Endothelial cell of umbilical vein (primary cell): ENCODE measurements at regions not wholly inside any gene's neighbourhood (a gene's known extent, or its start where the extent isn't known, plus 50 kb on each side); places are given as distances from the start of the nearest gene placed in this dataset.

Experiments used
- BruUV-seq: library from RNA; stranded (reverse); fragments of 400-500 nt; replicated peaks from 2 replicates; lab custom pipeline; 2021; lab: Mats Ljungman, UMichigan
- CTCF ChIA-PET: fragments of 300-600, 350-600 bp; sonication (Branson Sonifier 250); formaldehyde crosslinking; loops from one replicate; lab custom pipeline; 2021; ENCODE audit warnings: antibody characterized with exemption, inconsistent platforms; lab: Charles Lee
- POLR2A ChIA-PET: fragments of 300-600, 350-600 bp; sonication (Branson Sonifier 250); formaldehyde crosslinking; loops from one replicate; lab custom pipeline; 2021; ENCODE audit warnings: antibody characterized with exemption, inconsistent platforms; lab: Charles Lee
- DNase-seq: peaks from one replicate; pipeline ENCODE4 v3.0.0-alpha.2; 2011; ENCODE audit warnings: low read depth, low spot score
- FAIRE-seq: peaks from 2 replicates; lab custom pipeline; 2011; peaks lifted over from hg19 to GRCh38; lab: Jason Lieb, UNC
- H2AFZ ChIP-seq: 2 replicates; pipeline ENCODE4 v1.6.0; 2012; ENCODE audit warnings: low read depth, low read length, control low read depth, inconsistent platforms
- H3K27ac ChIP-seq: 2 replicates; pipeline ENCODE4 v1.5.1; 2011; ENCODE audit warnings: low read depth, mild to moderate bottlenecking, control low read depth, low read length, moderate library complexity; ENCODE audit not compliant: insufficient read depth
- H3K27me3 ChIP-seq, 2 experiments: 2 replicates each; pipeline versions ENCODE4 v1.6.0 to v1.6.1; 2011; ENCODE audit warnings: low read length in 2 of 2, mixed read lengths in 1 of 2; ENCODE audit not compliant: control insufficient read depth in 2 of 2, insufficient read depth in 2 of 2
- H3K36me3 ChIP-seq, 2 experiments: 2 replicates in 1 of 2; 3 replicates in 1 of 2; pipeline ENCODE4 v1.5.1; 2011; ENCODE audit warnings: low read length in 2 of 2, mild to moderate bottlenecking in 1 of 2, moderate library complexity in 1 of 2; ENCODE audit not compliant: control insufficient read depth in 2 of 2, insufficient read depth in 2 of 2; ENCODE audit errors: extremely low read depth in 1 of 2
- H3K4me1 ChIP-seq: 3 replicates; pipeline ENCODE4 v1.5.1; 2011; ENCODE audit warnings: mild to moderate bottlenecking, low read length; ENCODE audit not compliant: control insufficient read depth, insufficient read depth; ENCODE audit errors: extremely low read depth
- H3K4me2 ChIP-seq: 2 replicates; pipeline ENCODE4 v1.6.1; 2011; ENCODE audit warnings: low read length, control low read depth, mixed read lengths; ENCODE audit not compliant: insufficient read depth
- H3K4me3 ChIP-seq, 3 experiments: fragments of 200-600 bp in 1 of 3; sonication (generic), shearing (Covaris generic) in 1 of 3; replicated peaks in 1 of 3; 2 replicates each; pipeline ENCODE4 v1.5.1; 2011 to 2016; ENCODE audit warnings: control low read depth in 3 of 3, low read length in 3 of 3, mild to moderate bottlenecking in 2 of 3, inconsistent platforms in 1 of 3, low read depth in 1 of 3, moderate library complexity in 1 of 3; ENCODE audit not compliant: insufficient read depth in 1 of 3
- H3K79me2 ChIP-seq: 2 replicates; pipeline ENCODE4 v1.6.0; 2012; ENCODE audit warnings: low read length, inconsistent platforms; ENCODE audit not compliant: control insufficient read depth, insufficient read depth
- H3K9ac ChIP-seq: replicated peaks from 2 replicates; pipeline ENCODE3; 2011; ENCODE audit warnings: low read length, control low read depth; ENCODE audit not compliant: insufficient read depth; ENCODE audit errors: extremely low read depth
- H3K9me1 ChIP-seq: replicated peaks from 3 replicates; pipeline ENCODE4 v1.6.0; 2011; ENCODE audit warnings: mild to moderate bottlenecking, low read length; ENCODE audit not compliant: control insufficient read depth, insufficient read depth; ENCODE audit errors: extremely low read depth
- H3K9me3 ChIP-seq: replicated peaks from 2 replicates; pipeline ENCODE4 v1.5.1; 2012; ENCODE audit warnings: low read length, inconsistent platforms; ENCODE audit not compliant: control insufficient read depth, insufficient read depth
- H4K20me1 ChIP-seq: replicated peaks from 2 replicates; pipeline ENCODE3; 2011; ENCODE audit warnings: mild to moderate bottlenecking, low read length; ENCODE audit not compliant: control insufficient read depth, insufficient read depth; ENCODE audit errors: extremely low read depth
- EZH2 ChIP-seq: IDR thresholded peaks from 2 replicates; pipeline ENCODE4 v1.6.1; 2012; ENCODE audit warnings: borderline replicate concordance, low read depth, mild to moderate bottlenecking, moderate library complexity, low read length, inconsistent platforms; ENCODE audit not compliant: severe bottlenecking
- FOS ChIP-seq: IDR thresholded peaks from 2 replicates; pipeline ENCODE4 v1.6.1; 2011; ENCODE audit warnings: mild to moderate bottlenecking, low read length, moderate library complexity, borderline replicate concordance; ENCODE audit not compliant: insufficient read depth
- GATA2 ChIP-seq: IDR thresholded peaks from 2 replicates; pipeline ENCODE4 v1.7.0; 2011; ENCODE audit warnings: low read depth, mild to moderate bottlenecking, moderate library complexity, mixed read lengths, low read length; ENCODE audit not compliant: insufficient read length, insufficient read depth
- JUN ChIP-seq: IDR thresholded peaks from 2 replicates; pipeline ENCODE4 v1.6.1; 2011; ENCODE audit warnings: borderline replicate concordance, low read depth; ENCODE audit not compliant: insufficient read length, insufficient read depth
- MAX ChIP-seq: IDR thresholded peaks from 2 replicates; pipeline ENCODE4 v1.6.1; 2011; ENCODE audit not compliant: insufficient read depth, insufficient read length
- MYC ChIP-seq: IDR thresholded peaks from one replicate; pipeline ENCODE4 v1.6.1; 2011; ENCODE audit warnings: mild to moderate bottlenecking, low read depth, low read length
- POLR2A ChIP-seq: IDR thresholded peaks from 2 replicates; pipeline ENCODE4 v1.6.1; 2012; ENCODE audit warnings: low read depth, mild to moderate bottlenecking, control low read depth, low read length
- POLR2AphosphoS5 ChIP-seq: IDR thresholded peaks from 2 replicates; pipeline ENCODE4 v1.6.1; 2012; ENCODE audit warnings: low read depth, mild to moderate bottlenecking, control low read depth, low read length, moderate library complexity; ENCODE audit not compliant: insufficient read depth
- dilution Hi-C: fragments of 300-500 bp; cut with MboI; formaldehyde crosslinking; loops from one replicate; pipeline ENCODE4 v1.15.0; 2019; ENCODE audit warnings: low sequenced_read_pairs; ENCODE audit not compliant: extremely low pct_ligation_motif_present
- intact Hi-C: fragments of 100-400 bp; cut with micrococcal nuclease; formaldehyde crosslinking; loops from one replicate; pipeline ENCODE4 v1.10.0; 2022
- TF ChIP-seq, protein P1 (sequence below), 2 donors: IDR thresholded peaks; 1 replicate in 1 of 2; 2 replicates in 1 of 2; pipeline ENCODE4 v1.5.1; 2011; ENCODE audit warnings: low read length in 2 of 2, mild to moderate bottlenecking in 2 of 2, moderate library complexity in 2 of 2, control low read depth in 1 of 2, inconsistent platforms in 1 of 2, low read depth in 1 of 2; ENCODE audit not compliant: insufficient read depth in 1 of 2; ENCODE audit errors: extremely low read depth in 1 of 2

- no peak for FAIRE-seq
- no peaks in the 10 kb centered on the region for H3K9me1 ChIP-seq
- H3K9ac ChIP-seq: no peak overlapping the region
- no peaks in the 10 kb centered on the region for H3K27me3 ChIP-seq
- H3K27ac ChIP-seq: no peak overlapping the region
- BruUV-seq: no TSS peak
- no peaks in the 10 kb centered on the region for H3K9me3 ChIP-seq
- H3K4me3 ChIP-seq: no peak overlapping the region
- POLR2A ChIA-PET: no interaction called here
- intact Hi-C loops: no loop called here
- H3K79me2 ChIP-seq: no peaks in the 10 kb centered on the region
- H3K4me1 ChIP-seq: no peaks in the 10 kb centered on the region
- CTCF ChIA-PET: no interaction called here
- no peak overlapping the region for H3K4me2 ChIP-seq
- H4K20me1 ChIP-seq: no peaks in the 10 kb centered on the region
- TF ChIP-seq FOS: no peak
- TF ChIP-seq MYC: no peak
- no peak for TF ChIP-seq MAX
- no peak for TF ChIP-seq JUN
- TF ChIP-seq EZH2: no peak
- TF ChIP-seq POLR2AphosphoS5: no peak
- no peak for TF ChIP-seq GATA2
- TF ChIP-seq, protein P1, sequence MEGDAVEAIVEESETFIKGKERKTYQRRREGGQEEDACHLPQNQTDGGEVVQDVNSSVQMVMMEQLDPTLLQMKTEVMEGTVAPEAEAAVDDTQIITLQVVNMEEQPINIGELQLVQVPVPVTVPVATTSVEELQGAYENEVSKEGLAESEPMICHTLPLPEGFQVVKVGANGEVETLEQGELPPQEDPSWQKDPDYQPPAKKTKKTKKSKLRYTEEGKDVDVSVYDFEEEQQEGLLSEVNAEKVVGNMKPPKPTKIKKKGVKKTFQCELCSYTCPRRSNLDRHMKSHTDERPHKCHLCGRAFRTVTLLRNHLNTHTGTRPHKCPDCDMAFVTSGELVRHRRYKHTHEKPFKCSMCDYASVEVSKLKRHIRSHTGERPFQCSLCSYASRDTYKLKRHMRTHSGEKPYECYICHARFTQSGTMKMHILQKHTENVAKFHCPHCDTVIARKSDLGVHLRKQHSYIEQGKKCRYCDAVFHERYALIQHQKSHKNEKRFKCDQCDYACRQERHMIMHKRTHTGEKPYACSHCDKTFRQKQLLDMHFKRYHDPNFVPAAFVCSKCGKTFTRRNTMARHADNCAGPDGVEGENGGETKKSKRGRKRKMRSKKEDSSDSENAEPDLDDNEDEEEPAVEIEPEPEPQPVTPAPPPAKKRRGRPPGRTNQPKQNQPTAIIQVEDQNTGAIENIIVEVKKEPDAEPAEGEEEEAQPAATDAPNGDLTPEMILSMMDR (IDR thresholded peaks at IDR 0.05; ENCODE audit: extremely low read depth in 1 of 2, insufficient read depth in 1 of 2, low read depth in 1 of 2, low read length in 2 of 2): no peak
- TF ChIP-seq POLR2A: no peak
- no peaks in the 10 kb centered on the region for H3K36me3 ChIP-seq
- H2AFZ ChIP-seq: no peak overlapping the region
- dilution Hi-C loops: no loop called here
- DNase-seq: no peak
Measured at GRCh38 chr19:34576292-34576691, 94.7 kb downstream of the WTIP start.
